ENCODE measurements at regions not wholly inside any gene's neighbourhood (a gene's known extent, or its start where the extent isn't known, plus 50 kb on each side); places are given as distances from the start of the nearest gene placed in this dataset.

DNA sequence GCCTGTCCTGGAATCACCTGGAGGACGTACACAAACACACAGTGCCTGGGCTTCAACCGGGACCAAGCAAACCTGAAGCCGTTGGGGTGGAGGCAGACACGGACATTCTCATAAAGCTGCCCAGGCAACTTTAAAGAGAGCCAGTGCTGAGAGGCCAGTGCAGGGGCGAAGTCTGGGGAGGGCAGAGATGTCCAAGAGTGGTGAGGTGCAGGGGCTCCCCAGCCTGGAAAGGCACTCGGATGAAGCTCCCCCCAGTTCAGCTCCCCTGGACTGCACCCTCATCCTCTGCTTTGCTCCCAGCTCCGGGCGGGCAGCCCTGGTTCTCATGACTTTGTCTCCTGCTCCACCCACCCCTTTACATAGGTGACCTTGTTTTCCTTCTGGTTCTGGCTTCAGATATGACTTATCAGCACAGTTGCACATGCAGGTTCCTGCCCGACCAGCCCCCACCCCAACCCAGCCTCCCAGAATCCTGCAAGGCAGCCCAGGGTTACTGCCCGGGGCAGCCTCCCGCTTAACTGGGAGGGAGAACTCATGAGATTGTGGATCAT lies 60.8 kb upstream of the EEPD1 start:
- H3K4me1 ChIP-seq (ENCODE audit: control insufficient read depth, insufficient read depth, low read length): no peaks in the 10 kb centered on the region
- DNase-seq (no peak), ATAC-seq (ENCODE audit: low read depth) (no peak)
- H3K4me3 ChIP-seq (ENCODE audit: insufficient read depth, low read depth, low read length): no peak overlapping the region
- no peak overlapping the region for H4K91ac ChIP-seq (ENCODE audit: insufficient read depth, low read depth, low read length)
- H4K20me1 ChIP-seq (ENCODE audit: insufficient read depth, low read length): no peaks in the 10 kb centered on the region
- ChIA-PET POLR2A (ENCODE audit: unreplicated experiment) (no interaction called here), CTCF (no interaction called here)
- no peak overlapping the region for H2BK120ac ChIP-seq (ENCODE audit: low read depth, low read length)
- H3K18ac ChIP-seq (ENCODE audit: low read depth, low read length): no peak overlapping the region
- H2AK5ac ChIP-seq (ENCODE audit: low read depth, low read length): no peak overlapping the region
- H4K5ac ChIP-seq (ENCODE audit: low read depth, low read length): no peak overlapping the region
- H3K9me1 ChIP-seq (ENCODE audit: insufficient read depth, low read length): 0 out of 2 replicates have a peak, but pooled peaks cover 2% of the 10 kb centered on the region
- dilution Hi-C loops (cut with HindIII; ENCODE audit: low sequenced_read_pairs, unreplicated experiment): no loop called here
- H2BK20ac ChIP-seq (ENCODE audit: low read depth, low read length): no peak overlapping the region
- no peaks in the 10 kb centered on the region for H3K79me1 ChIP-seq (ENCODE audit: low read depth in 1 of 2, low read length in 2 of 2)
- H3K4me2 ChIP-seq (ENCODE audit: low read depth, low read length): no peak overlapping the region
- H2BK5ac ChIP-seq (ENCODE audit: low read depth, low read length, poor library complexity, severe bottlenecking): no peak overlapping the region
- H3K4ac ChIP-seq (ENCODE audit: low read depth, low read length): no peak overlapping the region
- H2AK9ac ChIP-seq (replicated peaks; ENCODE audit: low read depth, low read length, poor library complexity): no peak overlapping the region
- no peaks in the 10 kb centered on the region for H3K36me3 ChIP-seq (ENCODE audit: control insufficient read depth, insufficient read depth, low read length)
- no peak overlapping the region for H3K56ac ChIP-seq (ENCODE audit: extremely low read depth, insufficient read depth, low read length)
- no peak overlapping the region for H4K8ac ChIP-seq (ENCODE audit: low read depth in 2 of 2, low read length in 2 of 2)
- H2AFZ ChIP-seq (replicated peaks; ENCODE audit: low read length, poor library complexity): no peak overlapping the region
- BruUV-seq (replicated peaks): no TSS peak
- no peak overlapping the region for H3K23ac ChIP-seq (ENCODE audit: low read depth, low read length)
- no peak overlapping the region for H3K9ac ChIP-seq (ENCODE audit: low read depth, low read length)
- no peak overlapping the region for H3K14ac ChIP-seq (replicated peaks; ENCODE audit: low read depth, low read length)
- no peak overlapping the region for H3K27ac ChIP-seq (ENCODE audit: insufficient read depth, low read length)
- WGBS, 2 experiments (ENCODE audit: extremely low coverage in 2 of 2, insufficient read length in 1 of 2): no CpG with 5 or more reads among the region's 11 CpGs
- in situ Hi-C loops (cut with MboI; ENCODE audit: low sequenced_read_pairs): no loop called here
- peaks cover 24% of the 10 kb centered on the region for H3K27me3 ChIP-seq (ENCODE audit: control insufficient read depth, insufficient read depth, low read length)
- peaks cover 3% of the 10 kb centered on the region for H3K9me3 ChIP-seq (ENCODE audit: control insufficient read depth, insufficient read depth, low read length)
- H2BK15ac ChIP-seq (ENCODE audit: low read depth, low read length): no peak overlapping the region
- TF ChIP-seq MAZ (IDR thresholded peaks at IDR 0.05; ENCODE audit: borderline replicate concordance, low read depth, low read length) (no peak), CEBPB (IDR thresholded peaks at IDR 0.05; ENCODE audit: low read depth, low read length) (no peak), NFE2L2 (IDR thresholded peaks at IDR 0.05; ENCODE audit: low read depth, low read length) (no peak), USF2 (IDR thresholded peaks at IDR 0.05; ENCODE audit: low read depth, low read length) (no peak), RAD21 (IDR thresholded peaks at IDR 0.05; ENCODE audit: low read length) (no peak), MAFK (IDR thresholded peaks at IDR 0.05; ENCODE audit: low read depth, low read length) (no peak), MXI1 (IDR thresholded peaks at IDR 0.05; ENCODE audit: borderline replicate concordance, low read depth, low read length) (no peak)
- TF ChIP-seq, protein P1, sequence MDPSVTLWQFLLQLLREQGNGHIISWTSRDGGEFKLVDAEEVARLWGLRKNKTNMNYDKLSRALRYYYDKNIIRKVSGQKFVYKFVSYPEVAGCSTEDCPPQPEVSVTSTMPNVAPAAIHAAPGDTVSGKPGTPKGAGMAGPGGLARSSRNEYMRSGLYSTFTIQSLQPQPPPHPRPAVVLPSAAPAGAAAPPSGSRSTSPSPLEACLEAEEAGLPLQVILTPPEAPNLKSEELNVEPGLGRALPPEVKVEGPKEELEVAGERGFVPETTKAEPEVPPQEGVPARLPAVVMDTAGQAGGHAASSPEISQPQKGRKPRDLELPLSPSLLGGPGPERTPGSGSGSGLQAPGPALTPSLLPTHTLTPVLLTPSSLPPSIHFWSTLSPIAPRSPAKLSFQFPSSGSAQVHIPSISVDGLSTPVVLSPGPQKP (IDR thresholded peaks at IDR 0.05; ENCODE audit: borderline replicate concordance, low read depth, low read length): no peak
- intact Hi-C loops (cut with micrococcal nuclease): no loop called here
